HEK293 (cell line): ENCODE measurements at regions not wholly inside any gene's neighbourhood (a gene's known extent, or its start where the extent isn't known, plus 50 kb on each side); places are given as distances from the start of the nearest gene placed in this dataset.

Source experiments
- CTCF ChIA-PET: fragments of 350-600 bp; formaldehyde crosslinking; extraction: SDS; loops from one replicate; lab custom pipeline; 2021; ENCODE audit warnings: antibody characterized with exemption; lab: Yijun Ruan, JAX
- POLR2A ChIA-PET: fragments of 300-600 bp; formaldehyde crosslinking; extraction: SDS; loops from one replicate; lab custom pipeline; 2020; ENCODE audit warnings: antibody characterized with exemption, inconsistent platforms; lab: Yijun Ruan, JAX
- H3K27ac ChIP-seq: fragments of 200-500 bp; sonication (Bioruptor generic); 2 replicates; pipeline ENCODE4 v1.5.1; 2014; ENCODE audit warnings: low read depth, low read length, control low read depth, inconsistent platforms; ENCODE audit errors: extremely low read depth
- H3K36me3 ChIP-seq, 2 experiments: fragments of 200-500 bp in 1 of 2; sonication (Bioruptor generic) in 1 of 2; 1 replicate in 1 of 2; 2 replicates in 1 of 2; pipeline ENCODE4 v1.5.1; 2014 to 2017; ENCODE audit warnings: inconsistent platforms in 2 of 2, low read length in 2 of 2; ENCODE audit not compliant: control insufficient read depth in 2 of 2, insufficient read depth in 1 of 2
- H3K4me1 ChIP-seq: fragments of 200-500 bp; sonication (Bioruptor generic); 2 replicates; pipeline ENCODE4 v1.5.1; 2014; ENCODE audit warnings: mild to moderate bottlenecking, low read length, inconsistent platforms; ENCODE audit not compliant: control insufficient read depth, insufficient read depth
- H3K4me3 ChIP-seq: 2 replicates; pipeline ENCODE4 v1.5.1; 2011; ENCODE audit warnings: low read depth, mild to moderate bottlenecking, control low read depth, low read length, moderate library complexity
- H3K9me3 ChIP-seq: fragments of 200-500 bp; sonication (Bioruptor generic); 2 replicates; pipeline ENCODE4 v1.5.1; 2014; ENCODE audit warnings: low read depth, low read length, inconsistent platforms; ENCODE audit not compliant: control insufficient read depth, insufficient read depth
- GLIS1 ChIP-seq: fragments of 450-650 bp; formaldehyde crosslinking; IDR thresholded peaks from 2 replicates; pipeline ENCODE4 v1.5.1; 2016; ENCODE audit warnings: missing biosample characterization, missing genetic modification characterization
- SCRT1 ChIP-seq: fragments of 450-650 bp; formaldehyde crosslinking; IDR thresholded peaks from 2 replicates; pipeline ENCODE4 v1.5.1; 2016; ENCODE audit warnings: missing biosample characterization, missing genetic modification characterization, borderline replicate concordance
- WT1 ChIP-seq: fragments of 450-650 bp; formaldehyde crosslinking; IDR thresholded peaks from 2 replicates; pipeline ENCODE4 v1.5.1; 2016; ENCODE audit warnings: missing biosample characterization, missing genetic modification characterization
- ZBTB17 ChIP-seq: fragments of 450-650 bp; formaldehyde crosslinking; IDR thresholded peaks from 2 replicates; pipeline ENCODE4 v1.5.1; 2016; ENCODE audit warnings: missing biosample characterization, missing genetic modification characterization
- ZFHX2 ChIP-seq: fragments of 450-650 bp; formaldehyde crosslinking; conservative IDR thresholded peaks from 2 replicates; pipeline ENCODE4 v1.5.1; 2016; ENCODE audit warnings: missing biosample characterization, missing genetic modification characterization
- ZNF132 ChIP-seq: fragments of 450-650 bp; formaldehyde crosslinking; IDR thresholded peaks from 2 replicates; pipeline ENCODE4 v1.5.1; 2017; ENCODE audit warnings: missing biosample characterization, missing genetic modification characterization, borderline replicate concordance
- ZNF146 ChIP-seq: fragments of 450-650 bp; formaldehyde crosslinking; IDR thresholded peaks from 2 replicates; pipeline ENCODE4 v1.5.1; 2016; ENCODE audit warnings: missing biosample characterization, missing genetic modification characterization
- ZNF16 ChIP-seq: fragments of 450-650 bp; formaldehyde crosslinking; IDR thresholded peaks from 2 replicates; pipeline ENCODE4 v1.5.1; 2016; ENCODE audit warnings: low read depth, missing biosample characterization, missing genetic modification characterization
- ZNF169 ChIP-seq: fragments of 450-650 bp; formaldehyde crosslinking; IDR thresholded peaks from 2 replicates; pipeline ENCODE4 v1.5.1; 2016; ENCODE audit warnings: missing biosample characterization, missing genetic modification characterization
- ZNF175 ChIP-seq: fragments of 450-650 bp; formaldehyde crosslinking; IDR thresholded peaks from 2 replicates; pipeline ENCODE4 v1.5.1; 2016; ENCODE audit warnings: missing biosample characterization, missing genetic modification characterization
- ZNF214 ChIP-seq: fragments of 450-650 bp; formaldehyde crosslinking; IDR thresholded peaks from 2 replicates; pipeline ENCODE4 v1.5.1; 2017; ENCODE audit warnings: missing biosample characterization, mild to moderate bottlenecking, missing genetic modification characterization, borderline replicate concordance
- ZNF239 ChIP-seq: fragments of 450-650 bp; formaldehyde crosslinking; IDR thresholded peaks from 2 replicates; pipeline ENCODE4 v1.5.1; 2016; ENCODE audit warnings: missing biosample characterization, missing genetic modification characterization
- ZNF24 ChIP-seq: fragments of 450-650 bp; formaldehyde crosslinking; IDR thresholded peaks from 2 replicates; pipeline ENCODE4 v1.5.1; 2016; ENCODE audit warnings: missing biosample characterization, missing genetic modification characterization
- ZNF274 ChIP-seq, 2 experiments: fragments of 200-500 bp in 1 of 2; fragments of 450-650 bp in 1 of 2; sonication (Bioruptor generic) in 1 of 2; formaldehyde crosslinking in 1 of 2; IDR thresholded peaks; 2 replicates each; pipeline versions ENCODE4 v1.5.1 to v1.6.1; 2014 to 2016; ENCODE audit warnings: borderline replicate concordance in 1 of 2, inconsistent platforms in 1 of 2, low read length in 1 of 2, missing biosample characterization in 1 of 2, missing genetic modification characterization in 1 of 2
- ZNF354C ChIP-seq: fragments of 450-650 bp; formaldehyde crosslinking; IDR thresholded peaks from 2 replicates; pipeline ENCODE4 v1.5.1; 2016; ENCODE audit warnings: missing biosample characterization, missing genetic modification characterization, low read depth, borderline replicate concordance
- ZNF366 ChIP-seq: fragments of 450-650 bp; formaldehyde crosslinking; conservative IDR thresholded peaks from 2 replicates; pipeline ENCODE4 v1.5.1; 2016; ENCODE audit warnings: missing biosample characterization, missing genetic modification characterization
- ZNF585B ChIP-seq: fragments of 450-650 bp; formaldehyde crosslinking; IDR thresholded peaks from 2 replicates; pipeline ENCODE4 v1.5.1; 2016; ENCODE audit warnings: missing biosample characterization, missing genetic modification characterization
- ZNF623 ChIP-seq: fragments of 450-650 bp; formaldehyde crosslinking; IDR thresholded peaks from 2 replicates; pipeline ENCODE4 v1.5.1; 2016; ENCODE audit warnings: missing biosample characterization, missing genetic modification characterization
- ZNF677 ChIP-seq: fragments of 450-650 bp; IDR thresholded peaks from 2 replicates; pipeline ENCODE4 v1.5.0; 2018; ENCODE audit warnings: missing biosample characterization, mild to moderate bottlenecking, missing genetic modification characterization, moderate library complexity
- ZNF776 ChIP-seq: fragments of 450-650 bp; formaldehyde crosslinking; IDR thresholded peaks from 2 replicates; pipeline ENCODE4 v1.5.0; 2017; ENCODE audit warnings: missing biosample characterization, missing genetic modification characterization, borderline replicate concordance
- ZSCAN23 ChIP-seq: fragments of 450-650 bp; formaldehyde crosslinking; IDR thresholded peaks from 2 replicates; pipeline ENCODE4 v1.5.1; 2016; ENCODE audit warnings: missing biosample characterization, missing genetic modification characterization
- TF ChIP-seq, protein P1 (sequence below): fragments of 450-650 bp; formaldehyde crosslinking; IDR thresholded peaks from 2 replicates; pipeline ENCODE4 v1.5.1; 2017; ENCODE audit warnings: missing biosample characterization, mild to moderate bottlenecking, missing genetic modification characterization, moderate library complexity
- TF ChIP-seq, protein P2 (sequence below): fragments of 450-650 bp; formaldehyde crosslinking; IDR thresholded peaks from 2 replicates; pipeline ENCODE4 v1.5.1; 2016; ENCODE audit warnings: missing biosample characterization, missing genetic modification characterization
- TF ChIP-seq, protein P3 (sequence below): fragments of 450-650 bp; formaldehyde crosslinking; IDR thresholded peaks from 2 replicates; pipeline ENCODE4 v1.5.1; 2016; ENCODE audit warnings: missing biosample characterization, missing genetic modification characterization

- no peak for TF ChIP-seq ZNF585B (tag by site-specific recombination)
- no peak for TF ChIP-seq ZSCAN23 (tag by site-specific recombination)
- TF ChIP-seq ZNF175 (tag by site-specific recombination) = no peak
- TF ChIP-seq ZFHX2 = no peak
- TF ChIP-seq ZNF132 (tag by site-specific recombination) = no peak
- no peak for TF ChIP-seq ZNF169
- TF ChIP-seq ZNF677 (tag by site-specific recombination) = no peak
- TF ChIP-seq, protein P1, sequence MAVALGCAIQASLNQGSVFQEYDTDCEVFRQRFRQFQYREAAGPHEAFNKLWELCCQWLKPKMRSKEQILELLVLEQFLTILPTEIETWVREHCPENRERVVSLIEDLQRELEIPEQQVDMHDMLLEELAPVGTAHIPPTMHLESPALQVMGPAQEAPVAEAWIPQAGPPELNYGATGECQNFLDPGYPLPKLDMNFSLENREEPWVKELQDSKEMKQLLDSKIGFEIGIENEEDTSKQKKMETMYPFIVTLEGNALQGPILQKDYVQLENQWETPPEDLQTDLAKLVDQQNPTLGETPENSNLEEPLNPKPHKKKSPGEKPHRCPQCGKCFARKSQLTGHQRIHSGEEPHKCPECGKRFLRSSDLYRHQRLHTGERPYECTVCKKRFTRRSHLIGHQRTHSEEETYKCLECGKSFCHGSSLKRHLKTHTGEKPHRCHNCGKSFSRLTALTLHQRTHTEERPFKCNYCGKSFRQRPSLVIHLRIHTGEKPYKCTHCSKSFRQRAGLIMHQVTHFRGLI (tag by site-specific recombination) = no peak
- no peak for TF ChIP-seq GLIS1 (tag by site-specific recombination)
- no peak for TF ChIP-seq SCRT1 (tag by site-specific recombination)
- ChIA-PET CTCF (no interaction called here), POLR2A (no interaction called here)
- H3K4me3 ChIP-seq = no peak overlapping the region
- no peaks in the 10 kb centered on the region for H3K9me3 ChIP-seq
- no peaks in the 10 kb centered on the region for H3K36me3 ChIP-seq
- no peak overlapping the region for H3K27ac ChIP-seq
- no peaks in the 10 kb centered on the region for H3K4me1 ChIP-seq
Measured at GRCh38 chr10:62939698-62940097, 123.5 kb upstream of the EGR2 start.

DNA sequence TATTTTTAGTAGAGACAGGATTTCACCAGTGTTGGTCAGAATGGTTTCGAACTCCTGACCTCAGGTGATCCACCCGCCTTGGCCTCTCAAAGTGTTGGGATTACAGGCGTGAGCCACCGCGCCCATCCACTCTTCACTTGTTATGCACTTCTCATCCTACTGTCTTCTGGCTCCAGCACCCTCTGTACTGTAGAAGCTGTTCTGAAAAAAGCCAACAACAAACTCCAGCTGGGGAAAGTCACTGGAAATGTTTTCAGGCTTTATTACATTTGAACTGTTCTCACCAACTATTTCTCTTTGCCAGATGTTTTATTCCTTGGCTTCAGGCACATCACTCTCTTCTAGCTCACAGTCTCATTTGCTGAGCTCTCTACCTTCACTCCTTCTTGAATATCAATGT lies 122.5 kb upstream of the EGR2 start:
- H3K27ac ChIP-seq = no peak overlapping the region
- ChIA-PET POLR2A (no interaction called here), CTCF (no interaction called here)
- H3K9me3 ChIP-seq = no peaks in the 10 kb centered on the region
- H3K4me3 ChIP-seq = no peak overlapping the region
- no peaks in the 10 kb centered on the region for H3K4me1 ChIP-seq
- no peaks in the 10 kb centered on the region for H3K36me3 ChIP-seq
- TF ChIP-seq ZNF366 = no peak
- TF ChIP-seq ZNF274 (IDR thresholded peaks at IDR 0.05; ENCODE audit: low read length) = no peak
- no peak for TF ChIP-seq ZNF274 (tag by site-specific recombination; IDR thresholded peaks at IDR 0.05; ENCODE audit: borderline replicate concordance)

- Histone ChIP-seq H3K36me3 (no peaks in the 10 kb centered on the region), H3K27ac (no peak overlapping the region), H3K9me3 (no peaks in the 10 kb centered on the region), H3K4me1 (no peaks in the 10 kb centered on the region), H3K4me3 (no peak overlapping the region)
- POLR2A ChIA-PET = no interaction called here
- TF ChIP-seq WT1 (tag by site-specific recombination) (no peak), ZNF146 (tag by site-specific recombination) (no peak), ZNF354C (no peak), ZNF16 (tag by site-specific recombination) (no peak), ZNF776 (no peak)
- TF ChIP-seq, protein P2, sequence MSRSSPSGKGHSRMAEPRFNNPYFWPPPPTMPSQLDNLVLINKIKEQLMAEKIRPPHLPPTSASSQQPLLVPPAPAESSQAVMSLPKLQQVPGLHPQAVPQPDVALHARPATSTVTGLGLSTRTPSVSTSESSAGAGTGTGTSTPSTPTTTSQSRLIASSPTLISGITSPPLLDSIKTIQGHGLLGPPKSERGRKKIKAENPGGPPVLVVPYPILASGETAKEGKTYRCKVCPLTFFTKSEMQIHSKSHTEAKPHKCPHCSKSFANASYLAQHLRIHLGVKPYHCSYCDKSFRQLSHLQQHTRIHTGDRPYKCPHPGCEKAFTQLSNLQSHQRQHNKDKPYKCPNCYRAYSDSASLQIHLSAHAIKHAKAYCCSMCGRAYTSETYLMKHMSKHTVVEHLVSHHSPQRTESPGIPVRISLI (tag by site-specific recombination) = no peak
- CTCF ChIA-PET = no interaction called here
Measured at GRCh38 chr10:62937674-62938073, 121.5 kb upstream of the EGR2 start.

DNA sequence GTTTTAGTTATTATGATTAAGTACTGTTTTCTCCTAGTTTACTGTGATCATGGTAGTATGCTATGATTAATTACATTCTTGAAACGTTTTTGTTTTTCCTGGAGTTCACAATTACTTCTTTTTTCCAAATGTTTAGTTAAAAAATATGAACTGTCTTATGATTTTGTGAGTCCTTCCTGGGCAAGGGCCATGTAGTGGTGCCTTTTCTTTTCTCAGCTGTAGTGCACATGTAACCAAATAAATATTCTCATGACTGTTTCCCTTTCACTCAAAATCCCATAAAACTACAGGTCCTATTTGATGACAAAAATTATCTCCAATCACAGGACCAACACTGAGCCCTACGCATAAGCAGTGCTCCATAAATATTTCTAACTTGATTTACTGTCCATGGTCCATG lies 118.9 kb upstream of the EGR2 start:
- ChIA-PET CTCF (no interaction called here), POLR2A (no interaction called here)
- H3K36me3 ChIP-seq = no peaks in the 10 kb centered on the region
- no peaks in the 10 kb centered on the region for H3K9me3 ChIP-seq
- H3K27ac ChIP-seq = no peak overlapping the region
- H3K4me3 ChIP-seq = no peak overlapping the region
- H3K4me1 ChIP-seq = no peaks in the 10 kb centered on the region
- no peak for TF ChIP-seq ZNF623
- TF ChIP-seq ZNF214 = no peak
- TF ChIP-seq, protein P2 (tag by site-specific recombination) = no peak
- TF ChIP-seq ZNF132 (tag by site-specific recombination) = no peak
- no peak for TF ChIP-seq ZNF239 (tag by site-specific recombination)
- TF ChIP-seq, protein P3, sequence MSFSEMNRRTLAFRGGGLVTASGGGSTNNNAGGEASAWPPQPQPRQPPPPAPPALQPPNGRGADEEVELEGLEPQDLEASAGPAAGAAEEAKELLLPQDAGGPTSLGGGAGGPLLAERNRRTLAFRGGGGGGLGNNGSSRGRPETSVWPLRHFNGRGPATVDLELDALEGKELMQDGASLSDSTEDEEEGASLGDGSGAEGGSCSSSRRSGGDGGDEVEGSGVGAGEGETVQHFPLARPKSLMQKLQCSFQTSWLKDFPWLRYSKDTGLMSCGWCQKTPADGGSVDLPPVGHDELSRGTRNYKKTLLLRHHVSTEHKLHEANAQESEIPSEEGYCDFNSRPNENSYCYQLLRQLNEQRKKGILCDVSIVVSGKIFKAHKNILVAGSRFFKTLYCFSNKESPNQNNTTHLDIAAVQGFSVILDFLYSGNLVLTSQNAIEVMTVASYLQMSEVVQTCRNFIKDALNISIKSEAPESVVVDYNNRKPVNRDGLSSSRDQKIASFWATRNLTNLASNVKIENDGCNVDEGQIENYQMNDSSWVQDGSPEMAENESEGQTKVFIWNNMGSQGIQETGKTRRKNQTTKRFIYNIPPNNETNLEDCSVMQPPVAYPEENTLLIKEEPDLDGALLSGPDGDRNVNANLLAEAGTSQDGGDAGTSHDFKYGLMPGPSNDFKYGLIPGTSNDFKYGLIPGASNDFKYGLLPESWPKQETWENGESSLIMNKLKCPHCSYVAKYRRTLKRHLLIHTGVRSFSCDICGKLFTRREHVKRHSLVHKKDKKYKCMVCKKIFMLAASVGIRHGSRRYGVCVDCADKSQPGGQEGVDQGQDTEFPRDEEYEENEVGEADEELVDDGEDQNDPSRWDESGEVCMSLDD (tag by site-specific recombination) = no peak
- no peak for TF ChIP-seq ZNF24
- no peak for TF ChIP-seq ZBTB17 (tag by site-specific recombination)
